ENCODE measurements at regions not wholly inside any gene's neighbourhood (a gene's known extent, or its start where the extent isn't known, plus 50 kb on each side); places are given as distances from the start of the nearest gene placed in this dataset.
"Not testable (repeated sequence)": the region's sequence is repeated elsewhere in the genome, so short reads cannot be mapped to it uniquely, and the experiment has no call there.

DNA sequence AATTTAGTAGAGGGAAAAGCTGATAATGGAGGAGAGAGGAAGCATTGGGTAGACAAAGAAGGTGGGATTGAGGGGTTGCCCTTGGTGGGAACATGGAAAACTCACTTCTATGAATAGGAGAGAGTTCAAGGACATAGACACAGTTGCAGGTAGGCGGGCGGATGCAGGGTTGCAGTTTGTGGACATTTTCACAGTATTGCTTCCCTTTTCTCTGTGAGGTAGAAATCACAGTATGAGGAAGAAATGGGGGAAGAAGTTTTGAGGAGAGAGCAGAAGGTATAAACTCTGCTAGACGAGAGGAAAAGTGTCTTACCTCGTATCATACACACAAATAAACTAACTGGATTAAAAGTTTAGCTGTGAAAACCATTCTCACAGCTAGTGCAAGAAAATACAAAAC lies 200.7 kb upstream of the ECI2 start:
- no peak for DNase-seq (ENCODE audit: low read depth in 2 of 2)
- no peak overlapping the region for H3K4me3 ChIP-seq (replicated peaks in 1 of 2; ENCODE audit: low read depth in 2 of 2, low read length in 2 of 2)
- TF ChIP-seq, protein P1, sequence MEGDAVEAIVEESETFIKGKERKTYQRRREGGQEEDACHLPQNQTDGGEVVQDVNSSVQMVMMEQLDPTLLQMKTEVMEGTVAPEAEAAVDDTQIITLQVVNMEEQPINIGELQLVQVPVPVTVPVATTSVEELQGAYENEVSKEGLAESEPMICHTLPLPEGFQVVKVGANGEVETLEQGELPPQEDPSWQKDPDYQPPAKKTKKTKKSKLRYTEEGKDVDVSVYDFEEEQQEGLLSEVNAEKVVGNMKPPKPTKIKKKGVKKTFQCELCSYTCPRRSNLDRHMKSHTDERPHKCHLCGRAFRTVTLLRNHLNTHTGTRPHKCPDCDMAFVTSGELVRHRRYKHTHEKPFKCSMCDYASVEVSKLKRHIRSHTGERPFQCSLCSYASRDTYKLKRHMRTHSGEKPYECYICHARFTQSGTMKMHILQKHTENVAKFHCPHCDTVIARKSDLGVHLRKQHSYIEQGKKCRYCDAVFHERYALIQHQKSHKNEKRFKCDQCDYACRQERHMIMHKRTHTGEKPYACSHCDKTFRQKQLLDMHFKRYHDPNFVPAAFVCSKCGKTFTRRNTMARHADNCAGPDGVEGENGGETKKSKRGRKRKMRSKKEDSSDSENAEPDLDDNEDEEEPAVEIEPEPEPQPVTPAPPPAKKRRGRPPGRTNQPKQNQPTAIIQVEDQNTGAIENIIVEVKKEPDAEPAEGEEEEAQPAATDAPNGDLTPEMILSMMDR (IDR thresholded peaks at IDR 0.05; ENCODE audit: low read depth, low read length) = no peak

DNA sequence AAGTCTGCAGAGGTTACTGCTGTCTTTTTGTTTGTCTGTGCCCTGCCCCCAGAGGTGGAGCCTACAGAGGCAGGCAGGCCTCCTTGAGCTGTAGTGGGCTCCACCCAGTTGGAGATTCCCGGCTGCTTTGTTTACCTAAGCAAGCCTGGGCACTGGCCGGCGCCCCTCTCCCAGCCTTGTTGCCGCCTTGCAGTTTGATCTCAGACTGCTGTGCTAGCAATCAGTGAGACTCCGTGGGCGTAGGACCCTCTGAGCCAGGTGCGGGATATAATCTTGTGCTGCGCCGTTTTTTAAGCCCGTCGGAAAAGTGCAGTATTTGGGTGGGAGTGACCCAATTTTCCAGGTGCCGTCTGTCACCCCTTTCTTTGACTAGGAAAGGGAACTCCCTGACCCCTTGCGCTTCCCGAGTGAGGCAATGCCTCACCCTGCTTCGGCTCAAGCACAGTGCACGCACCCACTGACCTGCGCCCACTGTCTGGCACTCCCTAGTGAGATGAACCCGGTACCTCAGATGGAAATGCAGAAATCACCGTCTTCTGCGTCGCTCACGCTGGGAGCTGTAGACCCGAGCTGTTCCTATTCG lies 198.9 kb upstream of the ECI2 start:
- DNase-seq (ENCODE audit: low read depth in 2 of 2); H3K4me3 ChIP-seq (replicated peaks in 1 of 2; ENCODE audit: low read depth in 2 of 2, low read length in 2 of 2): not testable (repeated sequence)

DNA sequence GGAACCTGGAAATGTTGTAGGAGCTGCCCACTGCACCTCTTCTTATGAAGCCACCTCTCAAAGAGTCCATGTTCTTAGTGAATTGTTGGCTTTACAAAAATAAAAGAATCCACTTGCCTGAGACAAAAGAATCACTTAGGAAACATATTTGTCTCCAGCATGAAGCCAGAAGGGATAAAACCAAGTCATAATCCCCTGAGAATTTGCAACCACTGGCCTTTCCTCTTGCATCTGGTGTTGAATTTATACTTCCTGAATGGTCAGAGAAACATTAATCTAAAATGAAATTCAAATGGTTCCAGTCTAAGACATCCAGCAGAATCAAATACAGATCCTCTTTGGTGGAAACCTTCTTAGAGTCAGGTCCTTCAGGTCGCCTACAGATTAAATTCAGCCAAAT lies 192.5 kb upstream of the ECI2 start:
- H3K4me3 ChIP-seq (replicated peaks in 1 of 2; ENCODE audit: low read depth in 2 of 2, low read length in 2 of 2) = no peak overlapping the region

DNA sequence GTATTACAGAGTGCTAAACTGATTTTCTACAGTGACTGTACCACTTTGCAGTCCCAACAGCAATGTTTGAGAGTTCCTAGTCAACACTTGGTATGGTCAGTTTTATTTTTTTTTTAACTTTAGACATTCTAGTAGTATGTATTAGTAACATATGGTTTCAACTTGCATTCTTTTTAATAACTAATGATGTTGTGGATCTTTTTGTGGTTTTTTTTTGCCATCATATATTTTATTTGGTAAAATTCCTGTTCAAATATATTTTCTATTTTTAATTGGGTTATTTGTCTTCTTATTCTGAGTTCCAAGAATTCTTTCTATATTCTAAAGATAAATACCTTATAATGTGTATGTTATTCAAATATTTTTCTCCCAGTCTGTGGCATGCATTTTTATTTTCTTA lies 189.4 kb upstream of the ECI2 start:
- no peak overlapping the region for H3K4me3 ChIP-seq (replicated peaks in 1 of 2; ENCODE audit: low read depth in 2 of 2, low read length in 2 of 2)
- TF ChIP-seq, protein P1 (IDR thresholded peaks at IDR 0.05; ENCODE audit: low read depth, low read length) = no peak
- no peak for DNase-seq (ENCODE audit: low read depth in 2 of 2)

More for the DNA sequence above, 192.5 kb upstream of the ECI2 start:
- TF ChIP-seq, protein P1 (IDR thresholded peaks at IDR 0.05; ENCODE audit: low read depth, low read length) = no peak
- peak; percentile 35 to 53 for DNase-seq (ENCODE audit: low read depth in 2 of 2)

DNA sequence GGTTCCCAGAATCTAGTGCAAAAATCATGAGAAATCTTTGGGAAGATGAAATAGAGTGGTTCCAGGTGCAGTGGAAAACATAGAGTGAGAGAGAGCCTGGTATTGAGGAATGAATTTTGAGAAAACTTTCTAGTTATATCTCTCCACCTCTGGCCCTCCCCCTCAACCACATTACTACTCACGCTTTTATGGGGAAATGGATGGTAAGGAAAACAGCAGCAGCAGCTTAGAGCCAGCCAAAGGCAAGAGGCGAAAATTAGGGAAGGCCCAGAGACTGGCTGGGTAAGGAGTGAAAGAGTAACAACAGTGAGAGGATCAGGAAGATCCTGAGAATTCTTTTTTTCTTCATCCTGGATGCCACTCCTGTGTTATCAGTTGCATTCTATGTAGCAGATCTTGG lies 187.9 kb upstream of the ECI2 start:
- no peak for DNase-seq (ENCODE audit: low read depth in 2 of 2)
- H3K4me3 ChIP-seq (replicated peaks in 1 of 2; ENCODE audit: low read depth in 2 of 2, low read length in 2 of 2) = no peak overlapping the region
- TF ChIP-seq, protein P1 (IDR thresholded peaks at IDR 0.05; ENCODE audit: low read depth, low read length) = no peak

DNA sequence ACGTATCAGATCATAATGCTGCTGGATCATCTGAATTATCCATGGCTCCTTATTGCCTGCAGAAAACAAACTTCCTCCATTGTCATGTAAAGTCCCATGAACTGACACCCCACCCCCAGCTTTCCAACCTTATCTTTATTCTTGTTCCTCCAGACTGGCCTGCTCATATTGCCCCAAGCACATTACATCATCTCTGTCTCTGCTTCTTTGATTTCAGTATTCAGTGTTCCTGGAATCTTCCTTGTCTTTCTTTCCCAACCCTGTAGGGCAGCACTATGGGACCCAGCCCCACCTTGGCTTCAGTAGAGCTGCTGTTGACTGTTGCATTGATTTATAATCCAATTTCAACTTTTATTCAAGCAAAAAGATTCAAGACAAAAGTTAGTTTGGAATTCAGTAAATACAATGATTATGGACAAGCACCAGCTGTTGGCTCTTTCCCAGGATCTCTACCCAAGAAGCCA lies 187.5 kb upstream of the ECI2 start:
- DNase-seq (ENCODE audit: low read depth in 2 of 2) = peak in 1 of 2 donors; percentile 43
- H3K4me3 ChIP-seq (replicated peaks in 1 of 2; ENCODE audit: low read depth in 2 of 2, low read length in 2 of 2) = no peak overlapping the region
- TF ChIP-seq, protein P1 (IDR thresholded peaks at IDR 0.05; ENCODE audit: low read depth, low read length) = no peak

DNA sequence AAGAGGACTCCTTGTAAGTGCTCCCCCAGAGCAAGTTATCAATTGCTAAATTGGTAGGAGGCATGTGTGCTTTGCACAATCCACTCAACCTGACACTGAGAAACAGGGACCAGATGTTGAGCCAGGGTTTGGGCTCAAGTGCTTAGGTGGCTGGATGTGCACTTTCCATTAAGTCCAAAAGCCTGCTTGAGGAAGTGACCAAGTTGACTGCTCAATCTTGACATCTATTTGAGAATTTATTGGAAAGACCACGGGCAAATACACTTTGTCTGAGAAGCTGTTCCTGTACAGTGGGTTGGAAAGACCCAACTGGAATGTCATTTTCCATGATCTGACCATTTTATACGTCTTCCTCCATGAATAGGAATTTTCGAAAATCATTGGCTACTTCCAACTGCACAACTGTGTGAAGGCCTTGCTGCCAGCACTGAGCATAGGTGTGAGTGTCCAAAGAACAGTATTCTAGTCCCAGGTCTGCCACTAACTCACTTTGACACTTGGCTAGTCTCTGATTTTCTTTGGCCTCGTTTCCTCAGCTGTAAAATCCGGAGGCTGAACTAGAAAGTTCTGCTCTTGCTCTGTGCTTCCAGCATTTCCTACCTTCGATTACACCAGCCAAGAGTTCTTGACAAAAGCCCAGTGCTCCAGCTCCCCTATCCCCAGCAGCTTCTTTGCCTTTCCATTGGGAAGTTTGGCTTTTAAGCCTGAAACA lies 186.9 kb upstream of the ECI2 start:
- no peak overlapping the region for H3K4me3 ChIP-seq (replicated peaks in 1 of 2; ENCODE audit: low read depth in 2 of 2, low read length in 2 of 2)
- TF ChIP-seq, protein P1 (IDR thresholded peaks at IDR 0.05; ENCODE audit: low read depth, low read length) = no peak
- DNase-seq (ENCODE audit: low read depth in 2 of 2) = no peak
